ENCODE measurements at regions not wholly inside any gene's neighbourhood (a gene's known extent, or its start where the extent isn't known, plus 50 kb on each side); places are given as distances from the start of the nearest gene placed in this dataset.

- TF ChIP-seq CTCF (IDR thresholded peaks at IDR 0.05; ENCODE audit: insufficient read depth, low read length, poor library complexity, severe bottlenecking), result no peak
- Histone ChIP-seq H3K36me3 (ENCODE audit: control insufficient read depth, insufficient read depth, low read length) (no peaks in the 10 kb centered on the region), H3K4me3 (ENCODE audit: low read depth, low read length) (no peak overlapping the region), H3K27me3 (ENCODE audit: control insufficient read depth, insufficient read depth, low read length) (no peaks in the 10 kb centered on the region)
- no peak for DNase-seq (ENCODE audit: low read depth)
Observed at GRCh38 chr5:171568389-171568788, 148.9 kb downstream of the FGF18 start.

DNA sequence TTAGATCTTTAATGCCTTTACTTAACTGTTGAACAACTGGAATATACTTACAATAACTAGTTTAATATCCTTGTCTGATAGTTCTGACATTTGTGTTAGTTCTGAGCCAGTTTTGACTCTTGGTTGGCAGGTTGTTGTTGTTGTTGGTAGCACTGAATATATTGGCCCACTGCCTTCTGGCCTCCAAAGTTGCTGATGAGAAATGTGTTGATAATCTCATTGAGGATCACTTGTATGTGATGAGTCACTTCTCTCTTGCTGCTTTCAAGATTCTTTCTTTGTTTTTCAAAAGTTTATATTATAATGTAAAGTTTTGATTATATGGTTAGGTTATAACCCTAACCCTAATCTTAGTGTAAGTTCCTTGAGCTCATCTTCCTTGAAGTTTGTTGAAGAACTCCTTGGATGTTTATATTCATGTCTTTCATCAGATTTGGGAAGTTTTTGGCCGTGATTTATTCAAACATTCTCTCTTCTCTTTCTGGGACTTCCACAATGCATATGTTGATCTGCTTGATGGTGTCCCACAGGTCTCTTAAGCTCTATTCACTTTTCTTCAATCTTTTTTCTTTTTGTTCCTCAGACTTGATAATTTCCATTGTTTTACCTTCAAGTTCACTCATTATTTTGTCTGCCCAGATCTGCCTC lies 149.7 kb downstream of the FGF18 start:
- H3K36me3 ChIP-seq (ENCODE audit: control insufficient read depth, insufficient read depth, low read length), result no peaks in the 10 kb centered on the region
- DNase-seq (ENCODE audit: low read depth), result no peak
- peaks cover under 1% of the 10 kb centered on the region for H3K27me3 ChIP-seq (ENCODE audit: control insufficient read depth, insufficient read depth, low read length)
- no peak overlapping the region for H3K4me3 ChIP-seq (ENCODE audit: low read depth, low read length)
- TF ChIP-seq CTCF (IDR thresholded peaks at IDR 0.05; ENCODE audit: insufficient read depth, low read length, poor library complexity, severe bottlenecking), result no peak

DNA sequence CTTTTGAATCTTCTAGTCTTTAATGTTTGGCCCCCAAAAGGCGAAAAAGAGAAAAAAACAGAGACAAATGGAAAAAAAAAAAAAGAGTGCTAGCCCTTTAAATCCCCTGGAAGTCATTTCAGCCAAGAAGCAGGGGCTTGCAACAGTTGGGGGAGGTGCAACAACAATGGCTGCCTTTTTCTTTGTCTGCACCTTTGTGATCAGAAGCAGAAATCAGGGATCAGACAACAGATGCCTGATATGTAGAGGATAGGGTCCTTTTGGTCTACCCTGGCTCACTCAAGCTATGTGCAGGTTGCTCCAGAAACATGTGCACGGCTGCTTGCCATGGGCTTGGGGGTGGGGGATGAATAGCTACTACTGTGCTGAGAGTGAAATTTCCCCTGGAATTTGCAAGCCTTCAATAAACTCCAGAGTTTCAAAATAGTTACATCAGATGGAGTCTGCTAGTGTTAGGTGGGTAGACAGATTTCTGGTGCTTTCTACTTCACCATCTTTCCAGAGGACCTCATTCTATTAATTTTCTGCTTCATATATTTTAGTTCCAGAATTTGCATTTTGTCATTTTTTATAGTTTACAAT lies 150.9 kb downstream of the FGF18 start:
- DNase-seq (ENCODE audit: low read depth), result no peak
- no peak for TF ChIP-seq CTCF (IDR thresholded peaks at IDR 0.05; ENCODE audit: insufficient read depth, low read length, poor library complexity, severe bottlenecking)
- H3K36me3 ChIP-seq (ENCODE audit: control insufficient read depth, insufficient read depth, low read length), result no peaks in the 10 kb centered on the region

GRCh38 chr5:171571663-171572062 lies 152.2 kb downstream of the FGF18 start:
- Histone ChIP-seq H3K4me3 (ENCODE audit: low read depth, low read length) (no peak overlapping the region), H3K27me3 (ENCODE audit: control insufficient read depth, insufficient read depth, low read length) (peaks cover 2% of the 10 kb centered on the region), H3K36me3 (ENCODE audit: control insufficient read depth, insufficient read depth, low read length) (no peaks in the 10 kb centered on the region)
- DNase-seq (ENCODE audit: low read depth), result peak; percentile 35
- no peak for TF ChIP-seq CTCF (IDR thresholded peaks at IDR 0.05; ENCODE audit: insufficient read depth, low read length, poor library complexity, severe bottlenecking)

More for the DNA sequence above, 150.9 kb downstream of the FGF18 start:
- H3K4me3 ChIP-seq (ENCODE audit: low read depth, low read length), result no peak overlapping the region
- peaks cover 2% of the 10 kb centered on the region for H3K27me3 ChIP-seq (ENCODE audit: control insufficient read depth, insufficient read depth, low read length)

DNA sequence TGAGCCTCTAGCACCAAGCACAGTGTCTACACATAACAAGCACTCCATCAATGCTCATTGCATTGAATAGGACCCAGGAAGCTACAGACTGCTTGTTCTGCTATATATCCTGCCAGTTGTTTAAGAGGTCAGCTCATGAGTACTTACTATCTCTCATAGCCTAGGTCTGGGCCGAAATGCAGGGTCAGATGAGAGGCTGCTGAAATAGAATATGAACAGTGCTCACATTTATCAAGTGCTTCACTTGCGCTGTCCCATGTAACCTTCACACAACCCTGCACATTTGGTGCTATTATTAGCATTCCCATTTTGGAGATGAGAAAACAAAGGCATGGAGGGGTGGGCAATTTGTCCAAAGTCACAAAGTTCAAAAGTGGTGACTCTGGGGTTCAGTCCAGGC lies 153.6 kb downstream of the FGF18 start:
- DNase-seq (ENCODE audit: low read depth), result no peak
- TF ChIP-seq CTCF (IDR thresholded peaks at IDR 0.05; ENCODE audit: insufficient read depth, low read length, poor library complexity, severe bottlenecking), result no peak
- Histone ChIP-seq H3K36me3 (ENCODE audit: control insufficient read depth, insufficient read depth, low read length) (no peaks in the 10 kb centered on the region), H3K27me3 (ENCODE audit: control insufficient read depth, insufficient read depth, low read length) (peaks cover 2% of the 10 kb centered on the region), H3K4me3 (ENCODE audit: low read depth, low read length) (no peak overlapping the region)
